K562 (cell line): ENCODE measurements at regions not wholly inside any gene's neighbourhood (a gene's known extent, or its start where the extent isn't known, plus 50 kb on each side); places are given as distances from the start of the nearest gene placed in this dataset.

Source experiments
- ATAC-seq: fragments of 200-7000 bp; cut with Tn5 transposase; 3 replicates; pipeline ENCODE4 v1.9.1; 2020; ENCODE audit warnings: moderate library complexity
- BruUV-seq: library from RNA; stranded (reverse); fragments of 400-500 nt; replicated peaks from 2 replicates; lab custom pipeline; 2021; lab: Mats Ljungman, UMichigan
- CTCF ChIA-PET: fragments of 300-600 bp; formaldehyde crosslinking; extraction: SDS; loops from one replicate; lab custom pipeline; 2021; ENCODE audit warnings: low intra/inter-chr PET ratio; lab: Yijun Ruan, JAX
- POLR2A ChIA-PET: fragments of 300-600, 350-650 bp; sonication (Branson Sonifier 250); formaldehyde crosslinking; extraction: SDS; loops from one replicate; lab custom pipeline; 2021; ENCODE audit warnings: antibody characterized with exemption, inconsistent platforms; lab: Yijun Ruan, JAX
- DNase-seq, 4 experiments: peaks; one replicate each; pipeline versions ENCODE4 v3.0.0 to v3.0.0-alpha.2; 2011 to 2018; ENCODE audit warnings: low spot score in 3 of 4, mixed read lengths in 3 of 4; ENCODE audit errors: extremely low read depth in 1 of 4
- FAIRE-seq: peaks from 2 replicates; lab custom pipeline; 2011; peaks lifted over from hg19 to GRCh38; lab: Jason Lieb, UNC
- H2AFZ ChIP-seq: 2 replicates; pipeline ENCODE4 v1.6.0; 2011; ENCODE audit warnings: low read depth, low read length, control low read depth, inconsistent platforms
- H3K27ac ChIP-seq: fragments of 200-600 bp; 3 replicates; pipeline ENCODE4 v1.8.0; 2011; ENCODE audit warnings: low read depth, mild to moderate bottlenecking, control low read depth, inconsistent platforms, low read length, moderate library complexity, mixed read lengths; ENCODE audit errors: extremely low read depth
- H3K27me3 ChIP-seq, 2 experiments: fragments of 300-600 bp in 1 of 2; 2 replicates in 1 of 2; 3 replicates in 1 of 2; pipeline versions ENCODE4 v1.6.0 to v1.8.0; 2011; ENCODE audit warnings: inconsistent platforms in 2 of 2, low read length in 2 of 2, mild to moderate bottlenecking in 1 of 2, mixed read lengths in 1 of 2, moderate library complexity in 1 of 2; ENCODE audit not compliant: control insufficient read depth in 2 of 2, insufficient read depth in 2 of 2
- H3K36me3 ChIP-seq: fragments of 300-600 bp; 3 replicates; pipeline ENCODE4 v1.8.0; 2011; ENCODE audit warnings: mild to moderate bottlenecking, low read length, inconsistent platforms; ENCODE audit not compliant: control insufficient read depth, insufficient read depth
- H3K4me1 ChIP-seq, 2 experiments: fragments of 200-600 bp in 1 of 2; replicated peaks in 1 of 2; 2 replicates in 1 of 2; 3 replicates in 1 of 2; pipeline versions ENCODE4 v1.5.1 to v1.8.0; 2011; ENCODE audit warnings: inconsistent platforms in 2 of 2, low read length in 2 of 2, mild to moderate bottlenecking in 1 of 2, mixed read lengths in 1 of 2, moderate library complexity in 1 of 2; ENCODE audit not compliant: control insufficient read depth in 2 of 2, insufficient read depth in 2 of 2
- H3K4me2 ChIP-seq: 2 replicates; pipeline ENCODE4 v1.6.1; 2011; ENCODE audit warnings: low read length, control low read depth, inconsistent platforms, mixed read lengths; ENCODE audit not compliant: insufficient read depth
- H3K4me3 ChIP-seq: fragments of 200-600 bp; sonication (generic), shearing (Covaris generic); 2 replicates; pipeline ENCODE4 v1.5.1; 2016; ENCODE audit warnings: control low read depth, inconsistent platforms
- H3K79me2 ChIP-seq: fragments of 200-600 bp; 3 replicates; pipeline ENCODE4 v1.8.0; 2011; ENCODE audit warnings: low read length, inconsistent platforms; ENCODE audit not compliant: control insufficient read depth, insufficient read depth
- H3K9ac ChIP-seq, 2 experiments: 2 replicates each; pipeline versions ENCODE4 v1.6.0 to v1.6.1; 2011; ENCODE audit warnings: low read depth in 2 of 2, low read length in 2 of 2, control low read depth in 1 of 2, inconsistent platforms in 1 of 2, mild to moderate bottlenecking in 1 of 2, mixed read lengths in 1 of 2; ENCODE audit not compliant: insufficient read depth in 1 of 2
- H3K9me1 ChIP-seq: one replicate; pipeline ENCODE4 v1.6.0; 2011; ENCODE audit warnings: inconsistent platforms, mild to moderate bottlenecking, low read length, moderate library complexity; ENCODE audit not compliant: control insufficient read depth, insufficient read depth
- H3K9me3 ChIP-seq: replicated peaks from 2 replicates; pipeline ENCODE4 v1.5.1; 2011; ENCODE audit warnings: low read depth, low read length, inconsistent platforms; ENCODE audit not compliant: control insufficient read depth, insufficient read depth
- H4K20me1 ChIP-seq: replicated peaks from 2 replicates; pipeline ENCODE4 v1.6.1; 2011; ENCODE audit warnings: low read length, inconsistent platforms, mixed read lengths; ENCODE audit not compliant: control insufficient read depth, insufficient read depth
- CBX2 ChIP-seq: fragments of 200-600 bp; sonication (generic); IDR thresholded peaks from one replicate; pipeline ENCODE4 v1.6.1; 2012; ENCODE audit warnings: mild to moderate bottlenecking, low read length, inconsistent platforms; ENCODE audit not compliant: insufficient read depth, poor library complexity, severe bottlenecking
- CREB1 ChIP-seq, 2 experiments: sonication (generic) in 1 of 2; formaldehyde crosslinking in 1 of 2; IDR thresholded peaks; 2 replicates each; pipeline versions ENCODE4 v1.6.1 to v1.8.0; 2012 to 2022; ENCODE audit warnings: inconsistent platforms in 1 of 2, mild to moderate bottlenecking in 1 of 2, missing genetic modification reagents in 1 of 2, moderate library complexity in 1 of 2
- HMGN3 ChIP-seq: IDR thresholded peaks from 2 replicates; pipeline ENCODE4 v1.6.1; 2011; ENCODE audit warnings: borderline replicate concordance, low read depth, mild to moderate bottlenecking, mixed read lengths, low read length; ENCODE audit not compliant: insufficient read length; ENCODE audit errors: extremely low read depth
- SREBF1 ChIP-seq: fragments of 150-350 bp; IDR thresholded peaks from 2 replicates; pipeline ENCODE4 v1.6.1; 2014; ENCODE audit warnings: antibody characterized with exemption, low read depth, low read length, borderline replicate concordance
- SREBF2 ChIP-seq: sonication (generic); formaldehyde crosslinking; IDR thresholded peaks from 2 replicates; pipeline ENCODE4 v1.4.0; 2020; ENCODE audit warnings: mild to moderate bottlenecking, missing genetic modification reagents
- STAT5B ChIP-seq: fragments of 250-450 bp; sonication (Bioruptor Pico); IDR thresholded peaks from 2 replicates; pipeline ENCODE4 v1.8.0; 2021; ENCODE audit warnings: mild to moderate bottlenecking, inconsistent platforms
- TSC22D4 ChIP-seq: fragments of 450-650 bp; IDR thresholded peaks from 2 replicates; pipeline ENCODE4 v1.6.1; 2016; ENCODE audit warnings: missing genetic modification characterization, missing biosample characterization, control low read depth
- ZNF3 ChIP-seq: fragments of 250-450 bp; sonication (Bioruptor Pico); IDR thresholded peaks from 2 replicates; pipeline ENCODE4 v1.5.0; 2021; ENCODE audit warnings: mild to moderate bottlenecking, moderate library complexity
- ZNF696 ChIP-seq: fragments of 250-450 bp; sonication (Bioruptor Pico); conservative IDR thresholded peaks from 2 replicates; pipeline ENCODE4 v1.4.0; 2020; ENCODE audit warnings: mild to moderate bottlenecking, moderate library complexity
- ZNF707 ChIP-seq: fragments of 250-450 bp; sonication (Bioruptor Pico); conservative IDR thresholded peaks from 2 replicates; pipeline ENCODE4 v1.8.0; 2022; ENCODE audit warnings: inconsistent platforms, mild to moderate bottlenecking, moderate library complexity
- WGBS: fragments of 100-300 bp; shearing (Covaris generic); methylation state at CpG from one replicate; pipeline ENCODE4 v1.1.6; 2016; ENCODE audit warnings: low coverage, mixed read lengths; ENCODE audit not compliant: insufficient coverage; ENCODE audit errors: missing lambda C conversion rate; 5-methylcytosine and 5-hydroxymethylcytosine counted together
- in situ Hi-C: fragments of 300-500 bp; cut with MboI; formaldehyde crosslinking; loops from 4 replicates; pipeline ENCODE4 v1.15.0; 2018; ENCODE audit warnings: inconsistent platforms, mixed read lengths
- intact Hi-C: fragments of 100-400 bp; cut with micrococcal nuclease; formaldehyde crosslinking; loops from 2 replicates; pipeline ENCODE4 v1.14.2; 2022
- TF ChIP-seq, protein P1 (sequence below): IDR thresholded peaks from 2 replicates; pipeline ENCODE4 v1.6.1; 2012; ENCODE audit warnings: low read depth, low read length, improper control_type of control experiment, borderline replicate concordance

DNA sequence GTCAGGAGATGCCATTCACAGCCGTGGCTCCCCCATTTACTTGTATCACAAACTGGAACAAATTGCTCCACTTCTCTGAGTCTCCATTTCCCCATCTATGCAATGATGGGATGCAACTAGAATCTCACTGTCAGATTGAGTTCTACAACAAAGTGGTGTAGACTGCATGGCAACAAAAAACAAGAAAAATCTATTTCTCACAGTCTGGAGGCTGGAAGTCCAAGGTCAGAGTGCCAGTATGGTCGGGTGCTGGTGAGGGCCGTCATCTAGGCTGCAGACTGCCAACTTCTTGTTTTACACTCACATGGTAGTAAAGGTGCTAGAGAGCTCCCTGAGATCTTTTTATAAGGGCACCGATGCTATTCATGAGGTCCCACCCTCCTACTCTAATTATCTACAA lies 158.4 kb upstream of the BCL6 start:
- H3K9me3 ChIP-seq = no peaks in the 10 kb centered on the region
- no TSS peak for BruUV-seq
- H2AFZ ChIP-seq = no peak overlapping the region
- WGBS = 3% methylated on average over 4 of the region's 4 CpGs
- in situ Hi-C loops = no loop called here
- ChIA-PET POLR2A (interaction anchor here (0.5 kb wide), 1 partner anchor 532 kb away, joined by 4 read pairs; no protein-coding TSS in a partner anchor), CTCF (no interaction called here)
- H3K79me2 ChIP-seq = no peaks in the 10 kb centered on the region
- no peak overlapping the region for H3K27ac ChIP-seq
- H3K36me3 ChIP-seq = no peaks in the 10 kb centered on the region
- FAIRE-seq (no peak), DNase-seq (no peak), ATAC-seq (no peak)
- no peaks in the 10 kb centered on the region for H3K9me1 ChIP-seq
- no peaks in the 10 kb centered on the region for H4K20me1 ChIP-seq
- H3K4me2 ChIP-seq = no peak overlapping the region
- no peak for TF ChIP-seq SREBF2 (CRISPR knock-in tag)
- no peak for TF ChIP-seq ZNF707 (CRISPR knock-in tag)
- TF ChIP-seq, protein P1, sequence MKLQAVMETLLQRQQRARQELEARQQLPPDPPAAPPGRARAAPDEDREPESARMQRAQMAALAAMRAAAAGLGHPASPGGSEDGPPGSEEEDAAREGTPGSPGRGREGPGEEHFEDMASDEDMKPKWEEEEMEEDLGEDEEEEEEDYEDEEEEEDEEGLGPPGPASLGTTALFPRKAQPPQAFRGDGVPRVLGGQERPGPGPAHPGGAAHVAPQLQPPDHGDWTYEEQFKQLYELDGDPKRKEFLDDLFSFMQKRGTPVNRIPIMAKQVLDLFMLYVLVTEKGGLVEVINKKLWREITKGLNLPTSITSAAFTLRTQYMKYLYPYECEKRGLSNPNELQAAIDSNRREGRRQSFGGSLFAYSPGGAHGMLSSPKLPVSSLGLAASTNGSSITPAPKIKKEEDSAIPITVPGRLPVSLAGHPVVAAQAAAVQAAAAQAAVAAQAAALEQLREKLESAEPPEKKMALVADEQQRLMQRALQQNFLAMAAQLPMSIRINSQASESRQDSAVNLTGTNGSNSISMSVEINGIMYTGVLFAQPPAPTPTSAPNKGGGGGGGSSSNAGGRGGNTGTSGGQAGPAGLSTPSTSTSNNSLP = no peak
- no peak for TF ChIP-seq STAT5B (CRISPR knock-in tag)
- no peak for TF ChIP-seq ZNF3 (CRISPR knock-in tag)
- no peak for TF ChIP-seq SREBF1
- no peak for TF ChIP-seq CREB1 (IDR thresholded peaks at IDR 0.05)
- TF ChIP-seq CREB1 (CRISPR knock-in tag; IDR thresholded peaks at IDR 0.05) = no peak
- TF ChIP-seq HMGN3 = no peak
- no peak for TF ChIP-seq TSC22D4
- no peak for TF ChIP-seq CBX2
- TF ChIP-seq ZNF696 = no peak
- no peak overlapping the region for H3K4me3 ChIP-seq
- no peak overlapping the region for H3K9ac ChIP-seq
- H3K4me1 ChIP-seq = no peaks in the 10 kb centered on the region
- intact Hi-C loops = no loop called here
- peaks cover 2 to 6% of the 10 kb centered on the region in 2 experiments; a peak in 4 of 5 replicates for H3K27me3 ChIP-seq
